Nephron progenitor cell (in vitro differentiated cells): ENCODE measurements at regions not wholly inside any gene's neighbourhood (a gene's known extent, or its start where the extent isn't known, plus 50 kb on each side); places are given as distances from the start of the nearest gene placed in this dataset.
A peak's percentile ranks its signal among the peaks of the same experiment; 100 is the strongest.

Experiments
- DNase-seq: peaks from one replicate; pipeline ENCODE4 v3.0.0; 2021
- H3K27ac Mint-ChIP-seq: 2 replicates; pipeline ENCODE4 v1.8.0; 2021; ENCODE audit warnings: mild to moderate bottlenecking, moderate library complexity, mixed read lengths
- H3K27me3 Mint-ChIP-seq: 2 replicates; pipeline ENCODE4 v1.8.0; 2021; ENCODE audit warnings: mild to moderate bottlenecking, low read depth, mixed read lengths; ENCODE audit not compliant: poor library complexity
- H3K36me3 Mint-ChIP-seq: 2 replicates; pipeline ENCODE4 v1.8.0; 2021; ENCODE audit warnings: low read depth, mixed read lengths
- H3K4me1 Mint-ChIP-seq: 2 replicates; pipeline ENCODE4 v1.8.0; 2021; ENCODE audit warnings: mixed read lengths
- H3K4me3 Mint-ChIP-seq: 2 replicates; pipeline ENCODE4 v1.8.0; 2021; ENCODE audit warnings: mild to moderate bottlenecking, moderate library complexity, mixed read lengths
- H3K9me3 Mint-ChIP-seq: 2 replicates; pipeline ENCODE4 v1.8.0; 2021; ENCODE audit warnings: mild to moderate bottlenecking, moderate library complexity, mixed read lengths
- CTCF ChIP-seq: fragments of 200-600 bp; sonication (generic); IDR thresholded peaks from 2 replicates; pipeline ENCODE4 v1.5.0; 2021; ENCODE audit warnings: antibody characterized with exemption

- H3K4me1 Mint-ChIP-seq, result peaks cover 13% of the 10 kb centered on the region
- peak; percentile 86 for DNase-seq
- H3K36me3 Mint-ChIP-seq, result no peaks in the 10 kb centered on the region
- no peaks in the 10 kb centered on the region for H3K9me3 Mint-ChIP-seq
- no peak overlapping the region for H3K4me3 Mint-ChIP-seq
- no peak overlapping the region for H3K27ac Mint-ChIP-seq
- peak; percentile 81 for TF ChIP-seq CTCF
- H3K27me3 Mint-ChIP-seq, result peaks cover 6% of the 10 kb centered on the region
Observed at GRCh38 chr3:94249491-94250079, 186.7 kb downstream of the NSUN3 start.

- no peak for TF ChIP-seq CTCF
- H3K27me3 Mint-ChIP-seq, result peaks cover 6% of the 10 kb centered on the region
- no peak overlapping the region for H3K4me3 Mint-ChIP-seq
- no peaks in the 10 kb centered on the region for H3K9me3 Mint-ChIP-seq
- no peak for DNase-seq
- peaks cover 2% of the 10 kb centered on the region for H3K4me1 Mint-ChIP-seq
- H3K36me3 Mint-ChIP-seq, result no peaks in the 10 kb centered on the region
- H3K27ac Mint-ChIP-seq, result no peak overlapping the region
Observed at GRCh38 chr3:94251566-94251965, 188.7 kb downstream of the NSUN3 start.

GRCh38 chr3:94252316-94252715 lies 189.5 kb downstream of the NSUN3 start:
- H3K27ac Mint-ChIP-seq, result no peak overlapping the region
- DNase-seq, result no peak
- H3K27me3 Mint-ChIP-seq, result peaks cover 6% of the 10 kb centered on the region
- H3K4me1 Mint-ChIP-seq, result no peaks in the 10 kb centered on the region
- H3K9me3 Mint-ChIP-seq, result no peaks in the 10 kb centered on the region
- no peaks in the 10 kb centered on the region for H3K36me3 Mint-ChIP-seq
- TF ChIP-seq CTCF, result no peak
- H3K4me3 Mint-ChIP-seq, result no peak overlapping the region

GRCh38 chr3:94256888-94257813 lies 194.3 kb downstream of the NSUN3 start:
- no peaks in the 10 kb centered on the region for H3K9me3 Mint-ChIP-seq
- no peaks in the 10 kb centered on the region for H3K27me3 Mint-ChIP-seq
- no peak for DNase-seq
- no peak for TF ChIP-seq CTCF
- no peak overlapping the region for H3K27ac Mint-ChIP-seq
- no peaks in the 10 kb centered on the region for H3K36me3 Mint-ChIP-seq
- no peaks in the 10 kb centered on the region for H3K4me1 Mint-ChIP-seq
- no peak overlapping the region for H3K4me3 Mint-ChIP-seq

GRCh38 chr3:94258851-94259250 lies 196.0 kb downstream of the NSUN3 start:
- Mint-ChIP-seq H3K36me3 (no peaks in the 10 kb centered on the region), H3K4me3 (no peak overlapping the region), H3K4me1 (no peaks in the 10 kb centered on the region), H3K27me3 (no peaks in the 10 kb centered on the region), H3K27ac (no peak overlapping the region), H3K9me3 (no peaks in the 10 kb centered on the region)
- DNase-seq, result no peak
- no peak for TF ChIP-seq CTCF
